Peyer's patch (tissue), 4 donors: ENCODE measurements at regions not wholly inside any gene's neighbourhood (a gene's known extent, or its start where the extent isn't known, plus 50 kb on each side); places are given as distances from the start of the nearest gene placed in this dataset.

ENCODE experiments used
- DNase-seq, 3 donors: peaks; one replicate each; pipeline ENCODE4 v3.0.0-alpha.2; 2017 to 2019
- H3K27ac ChIP-seq, 4 donors: fragments of 200-600 bp; sonication (generic); one replicate each; pipeline ENCODE4 v1.5.1; 2016 to 2019
- H3K27me3 ChIP-seq, 2 donors: fragments of 200-600 bp; sonication (generic); one replicate each; pipeline ENCODE4 v1.5.1; 2019
- H3K36me3 ChIP-seq, 3 donors: fragments of 200-600 bp; sonication (generic); one replicate each; pipeline ENCODE4 v1.5.1; 2016 to 2019
- H3K4me1 ChIP-seq, 4 donors: fragments of 200-600 bp; sonication (generic); one replicate each; pipeline ENCODE4 v1.5.1; 2016 to 2019
- H3K4me3 ChIP-seq, 4 donors: fragments of 200-600 bp; sonication (generic); 1 replicate in 3 of 4; 2 replicates in 1 of 4; pipeline ENCODE4 v1.5.1; 2016 to 2019; ENCODE audit warnings: mild to moderate bottlenecking in 1 of 4
- H3K9me3 ChIP-seq, 4 donors: fragments of 200-600 bp; sonication (generic); one replicate each; pipeline ENCODE4 v1.5.1; 2016 to 2019; ENCODE audit warnings: mild to moderate bottlenecking in 1 of 4
- POLR2A ChIP-seq, 2 donors: fragments of 450-650 bp; IDR thresholded peaks; one replicate each; pipeline ENCODE4 v1.5.1; 2017; ENCODE audit warnings: antibody characterized with exemption in 2 of 2, mild to moderate bottlenecking in 2 of 2, moderate library complexity in 2 of 2
- TF ChIP-seq, protein P1 (sequence below), 6 experiments: fragments of 450-650 bp in 4 of 6; fragments of 200-600 bp in 2 of 6; sonication (generic) in 1 of 6; IDR thresholded peaks; one replicate each; pipeline ENCODE4 v1.5.1; 2017 to 2019; ENCODE audit warnings: antibody characterized with exemption in 6 of 6, mild to moderate bottlenecking in 3 of 6, moderate library complexity in 1 of 6

DNA sequence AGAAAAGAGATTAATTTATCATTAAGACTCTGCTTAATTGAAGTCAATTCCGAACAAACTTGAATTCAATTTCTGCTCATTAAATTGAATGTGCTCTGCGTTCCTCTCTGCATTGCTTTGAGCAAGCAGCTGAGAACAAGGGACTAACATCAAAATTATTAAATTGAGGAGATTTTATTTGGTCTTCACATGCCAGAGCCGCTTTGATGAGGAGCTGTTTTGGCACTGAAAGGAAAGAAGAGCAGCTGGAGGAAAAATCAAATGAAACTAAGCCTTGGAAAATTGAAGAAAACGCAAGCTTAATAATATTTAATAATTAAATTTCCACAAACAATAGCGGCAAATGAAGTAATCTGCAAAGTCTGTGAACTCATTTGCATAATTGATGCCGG lies 222.0 kb upstream of the PKN2 start:
- Histone ChIP-seq H3K27ac (peak overlapping the region in 2 of 4 donors; percentile 70 to 83), H3K4me3 (peak overlapping the region in 2 of 4 donors; percentile 43 to 52), H3K9me3 (no peaks in the 10 kb centered on the region), H3K27me3 (no peaks in the 10 kb centered on the region), H3K4me1 (no peaks in the 10 kb centered on the region), H3K36me3 (no peaks in the 10 kb centered on the region)
- TF ChIP-seq POLR2A (IDR thresholded peaks at IDR 0.05), result no peak
- TF ChIP-seq, protein P1, sequence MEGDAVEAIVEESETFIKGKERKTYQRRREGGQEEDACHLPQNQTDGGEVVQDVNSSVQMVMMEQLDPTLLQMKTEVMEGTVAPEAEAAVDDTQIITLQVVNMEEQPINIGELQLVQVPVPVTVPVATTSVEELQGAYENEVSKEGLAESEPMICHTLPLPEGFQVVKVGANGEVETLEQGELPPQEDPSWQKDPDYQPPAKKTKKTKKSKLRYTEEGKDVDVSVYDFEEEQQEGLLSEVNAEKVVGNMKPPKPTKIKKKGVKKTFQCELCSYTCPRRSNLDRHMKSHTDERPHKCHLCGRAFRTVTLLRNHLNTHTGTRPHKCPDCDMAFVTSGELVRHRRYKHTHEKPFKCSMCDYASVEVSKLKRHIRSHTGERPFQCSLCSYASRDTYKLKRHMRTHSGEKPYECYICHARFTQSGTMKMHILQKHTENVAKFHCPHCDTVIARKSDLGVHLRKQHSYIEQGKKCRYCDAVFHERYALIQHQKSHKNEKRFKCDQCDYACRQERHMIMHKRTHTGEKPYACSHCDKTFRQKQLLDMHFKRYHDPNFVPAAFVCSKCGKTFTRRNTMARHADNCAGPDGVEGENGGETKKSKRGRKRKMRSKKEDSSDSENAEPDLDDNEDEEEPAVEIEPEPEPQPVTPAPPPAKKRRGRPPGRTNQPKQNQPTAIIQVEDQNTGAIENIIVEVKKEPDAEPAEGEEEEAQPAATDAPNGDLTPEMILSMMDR (IDR thresholded peaks at IDR 0.05), result no peak
- no peak for DNase-seq

DNA sequence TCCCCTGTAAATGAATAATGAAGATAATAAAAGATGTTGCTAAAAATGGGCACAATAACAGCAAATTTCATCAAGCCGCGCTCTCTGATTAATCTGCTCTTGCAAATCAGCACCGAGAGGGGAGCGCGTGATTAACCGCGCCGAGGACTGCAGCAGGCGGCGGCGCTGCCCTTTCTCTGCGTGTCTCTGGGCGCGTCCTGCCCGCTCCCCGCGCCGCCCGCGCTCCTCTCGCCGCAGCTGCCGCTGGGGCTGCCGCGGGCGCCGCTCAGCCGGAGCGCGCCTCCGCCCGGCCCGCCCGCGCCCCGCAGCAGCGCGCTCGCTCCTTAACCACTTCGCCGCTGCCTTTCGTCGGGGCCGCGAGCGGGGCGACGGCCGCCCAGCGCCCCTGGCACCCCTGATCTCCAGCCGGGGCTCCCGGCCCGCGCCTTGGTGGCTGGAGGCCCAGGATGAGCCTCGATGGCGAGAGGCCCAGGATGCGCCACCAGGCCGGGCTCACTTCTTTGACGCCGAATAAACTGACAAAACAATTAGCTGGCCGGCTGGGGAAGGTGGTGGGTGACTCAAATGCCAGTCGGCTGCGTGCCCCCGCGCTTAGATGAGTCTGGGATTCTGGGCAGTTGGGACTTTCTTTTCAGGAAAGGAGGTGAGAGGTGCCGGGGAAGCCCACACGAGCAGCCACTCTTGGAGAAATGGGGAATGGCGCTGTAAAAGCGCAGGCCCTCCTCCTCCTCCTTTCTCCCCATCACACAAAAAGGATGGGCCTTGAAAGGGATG lies 221.4 kb upstream of the PKN2 start:
- H3K9me3 ChIP-seq, result no peaks in the 10 kb centered on the region
- H3K27ac ChIP-seq, result peak overlapping the region; percentile 10 to 83 (median 53)
- peak in 1 of 3 donors; percentile 51 for DNase-seq

DNA sequence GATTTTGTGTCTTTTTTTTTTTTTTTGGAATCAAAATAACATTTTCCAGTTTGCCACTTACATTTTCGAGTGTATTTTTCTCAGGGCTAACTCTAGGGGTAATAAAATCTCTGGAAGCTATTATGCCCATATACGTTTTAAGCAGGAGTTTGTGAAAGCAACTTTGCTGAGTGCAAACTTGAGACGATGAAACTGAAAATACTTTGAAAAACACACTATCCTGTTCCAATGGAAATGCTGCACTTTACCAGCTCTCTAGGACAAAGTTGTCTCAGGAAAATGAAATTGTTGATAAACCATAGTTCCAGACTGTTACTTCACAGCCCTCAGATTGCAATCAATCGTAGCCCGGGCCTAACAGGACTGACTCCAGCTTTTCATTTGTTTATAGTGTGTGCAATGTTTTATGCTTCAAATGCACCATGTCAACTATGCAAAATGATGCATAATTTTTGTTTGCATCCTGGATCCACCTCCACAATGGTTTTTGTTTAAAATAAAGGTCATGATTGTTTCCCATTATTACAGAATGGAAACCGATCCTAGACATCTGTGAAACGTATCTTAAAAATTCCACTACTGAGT lies 220.6 kb upstream of the PKN2 start:
- TF ChIP-seq, protein P1 (IDR thresholded peaks at IDR 0.05), result no peak
- no peak for TF ChIP-seq POLR2A (IDR thresholded peaks at IDR 0.05)
- DNase-seq, result no peak
- H3K9me3 ChIP-seq, result no peaks in the 10 kb centered on the region
- peak overlapping the region in 2 of 4 donors; percentile 36 to 83 for H3K27ac ChIP-seq
- H3K4me1 ChIP-seq, result no peaks in the 10 kb centered on the region
- H3K4me3 ChIP-seq, result peak overlapping the region in 1 of 4 donors; percentile 43
- no peaks in the 10 kb centered on the region for H3K27me3 ChIP-seq
- no peaks in the 10 kb centered on the region for H3K36me3 ChIP-seq

More for the DNA sequence above, 221.4 kb upstream of the PKN2 start:
- Histone ChIP-seq H3K27me3 (no peaks in the 10 kb centered on the region), H3K4me3 (peak overlapping the region in 3 of 4 donors; percentile 29 to 52 (median 43)), H3K4me1 (no peaks in the 10 kb centered on the region), H3K36me3 (no peaks in the 10 kb centered on the region)
- TF ChIP-seq, protein P1 (IDR thresholded peaks at IDR 0.05), result no peak
- no peak for TF ChIP-seq POLR2A (IDR thresholded peaks at IDR 0.05)

- no peaks in the 10 kb centered on the region for H3K36me3 ChIP-seq
- TF ChIP-seq POLR2A (IDR thresholded peaks at IDR 0.05), result no peak
- TF ChIP-seq, protein P1 (IDR thresholded peaks at IDR 0.05), result no peak
- DNase-seq, result no peak
These were observed 218.1 kb upstream of the PKN2 start for GRCh38 chr1:88466011-88466410.

DNA sequence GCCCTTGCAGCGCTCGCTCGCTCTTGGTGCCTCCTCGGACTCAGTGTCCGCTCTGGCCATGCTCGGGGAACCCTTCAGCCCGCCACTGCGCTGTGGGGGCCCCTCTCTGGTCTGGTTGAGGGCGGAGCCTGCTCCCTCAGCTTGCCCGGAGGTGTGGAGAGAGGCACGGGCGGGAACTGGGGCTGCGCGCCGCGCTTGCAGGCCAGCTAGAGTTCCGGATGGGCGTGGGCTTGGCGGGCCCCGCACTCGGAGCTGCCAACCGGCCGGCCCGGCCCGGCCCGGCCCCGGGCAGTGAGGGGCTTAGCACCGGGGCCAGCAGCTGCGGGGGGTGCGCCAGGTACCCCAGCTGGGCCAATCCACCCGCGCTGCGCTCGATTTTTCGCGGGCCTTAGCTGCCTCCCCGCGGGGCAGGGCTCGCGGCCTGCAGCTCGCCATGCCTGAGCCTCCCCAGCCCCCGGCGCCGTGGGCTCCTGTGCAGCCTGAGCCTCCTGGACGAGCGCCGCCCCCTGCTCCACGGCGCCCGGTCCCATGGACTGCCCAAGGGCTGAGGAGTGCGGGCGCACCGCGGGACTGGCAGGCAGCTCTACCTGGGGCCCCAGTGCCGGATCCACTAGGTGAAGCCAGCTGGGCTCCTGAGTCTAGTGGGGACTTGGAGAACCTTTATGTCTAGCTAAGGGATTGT lies 217.0 kb upstream of the PKN2 start:
- TF ChIP-seq POLR2A (IDR thresholded peaks at IDR 0.05), result no peak
- TF ChIP-seq, protein P1 (IDR thresholded peaks at IDR 0.05), result no peak
- Histone ChIP-seq H3K9me3 (no peaks in the 10 kb centered on the region), H3K4me1 (no peaks in the 10 kb centered on the region), H3K27ac (no peak overlapping the region), H3K4me3 (no peak overlapping the region), H3K27me3 (no peaks in the 10 kb centered on the region), H3K36me3 (no peaks in the 10 kb centered on the region)
- DNase-seq, result no peak

More at GRCh38 chr1:88466011-88466410, 218.1 kb upstream of the PKN2 start:
- Histone ChIP-seq H3K4me1 (no peaks in the 10 kb centered on the region), H3K9me3 (no peaks in the 10 kb centered on the region), H3K4me3 (no peak overlapping the region), H3K27ac (no peak overlapping the region), H3K27me3 (no peaks in the 10 kb centered on the region)
